HG02943 (cell line): ENCODE measurements at regions not wholly inside any gene's neighbourhood (a gene's known extent, or its start where the extent isn't known, plus 50 kb on each side); places are given as distances from the start of the nearest gene placed in this dataset.
A peak's percentile ranks its signal among the peaks of the same experiment; 100 is the strongest.

ENCODE experiments used
- ATAC-seq: cut with Tn5 transposase; IDR thresholded peaks from one replicate; pipeline ENCODE4 v1.9.1; 2021; ENCODE audit warnings: mild to moderate bottlenecking, low read depth, moderate library complexity; ENCODE audit not compliant: unreplicated experiment

DNA sequence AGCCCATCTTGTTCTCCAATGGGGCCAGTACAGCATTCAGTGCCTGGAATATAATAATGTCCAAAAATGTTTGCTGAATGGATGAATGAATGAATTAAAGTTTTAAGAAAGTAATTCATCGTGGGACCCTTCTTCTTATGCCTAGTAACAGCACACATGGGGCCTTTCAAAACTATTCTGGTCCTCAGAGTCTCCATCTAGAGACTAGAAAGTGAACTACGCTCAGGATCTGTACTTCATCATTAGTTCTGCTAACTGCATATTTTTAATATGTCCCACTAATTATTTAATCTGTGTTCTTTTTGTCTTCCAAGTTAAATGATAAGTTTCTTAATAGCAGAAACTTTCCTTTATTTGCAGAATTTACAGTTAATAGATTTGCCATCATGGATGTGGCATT, 172.5 kb downstream of the SMAD2 start:
- ATAC-seq = no peak

DNA sequence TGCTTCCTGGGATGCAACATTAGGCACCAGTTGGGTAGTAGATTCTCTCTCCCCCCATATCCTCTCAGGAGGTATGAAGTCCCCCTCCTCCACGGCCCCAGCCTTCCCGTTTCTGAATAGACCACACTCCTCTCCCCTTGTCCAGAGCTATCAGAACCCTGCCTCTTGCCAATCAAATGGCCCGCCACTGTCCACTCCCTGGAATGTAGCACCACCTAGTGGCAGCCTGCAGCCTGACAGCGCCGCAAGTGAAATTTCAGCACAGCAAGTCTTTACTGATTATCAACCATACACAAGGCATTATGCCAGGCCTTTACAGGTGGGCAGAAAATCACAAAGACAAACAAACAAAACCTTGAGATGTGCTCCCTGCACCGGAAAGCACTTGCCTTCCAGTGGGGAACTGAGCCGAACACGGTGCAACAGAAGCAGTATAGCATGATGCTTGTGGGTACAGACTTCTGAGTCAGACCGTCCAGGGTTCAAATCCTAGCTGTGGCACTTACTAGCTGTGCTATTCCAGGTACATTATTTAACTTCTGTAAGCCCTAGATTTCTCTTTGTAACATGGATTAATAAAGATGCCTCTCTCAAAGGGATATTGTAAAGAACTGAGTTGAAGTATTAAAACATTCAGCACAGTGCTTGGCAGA, 174.0 kb downstream of the SMAD2 start:
- no peak for ATAC-seq

DNA sequence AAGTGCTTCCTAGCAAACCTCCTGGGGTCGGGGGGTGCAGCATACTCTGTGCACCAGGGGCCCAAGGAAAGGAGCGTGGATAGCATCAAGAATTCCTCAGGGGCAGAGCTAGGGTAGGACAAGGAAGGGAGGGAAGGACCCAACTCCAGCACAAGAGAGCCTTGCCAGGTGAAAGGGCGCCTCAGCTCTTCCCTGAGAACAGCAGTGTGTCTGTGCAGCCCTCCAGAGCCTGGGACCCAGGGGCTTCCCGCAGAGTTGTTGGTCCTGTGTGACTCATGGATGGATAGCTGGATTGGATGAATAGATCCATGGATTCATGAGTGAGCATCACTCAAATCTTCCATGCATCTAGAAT, 175.4 kb downstream of the SMAD2 start:
- ATAC-seq = no peak

DNA sequence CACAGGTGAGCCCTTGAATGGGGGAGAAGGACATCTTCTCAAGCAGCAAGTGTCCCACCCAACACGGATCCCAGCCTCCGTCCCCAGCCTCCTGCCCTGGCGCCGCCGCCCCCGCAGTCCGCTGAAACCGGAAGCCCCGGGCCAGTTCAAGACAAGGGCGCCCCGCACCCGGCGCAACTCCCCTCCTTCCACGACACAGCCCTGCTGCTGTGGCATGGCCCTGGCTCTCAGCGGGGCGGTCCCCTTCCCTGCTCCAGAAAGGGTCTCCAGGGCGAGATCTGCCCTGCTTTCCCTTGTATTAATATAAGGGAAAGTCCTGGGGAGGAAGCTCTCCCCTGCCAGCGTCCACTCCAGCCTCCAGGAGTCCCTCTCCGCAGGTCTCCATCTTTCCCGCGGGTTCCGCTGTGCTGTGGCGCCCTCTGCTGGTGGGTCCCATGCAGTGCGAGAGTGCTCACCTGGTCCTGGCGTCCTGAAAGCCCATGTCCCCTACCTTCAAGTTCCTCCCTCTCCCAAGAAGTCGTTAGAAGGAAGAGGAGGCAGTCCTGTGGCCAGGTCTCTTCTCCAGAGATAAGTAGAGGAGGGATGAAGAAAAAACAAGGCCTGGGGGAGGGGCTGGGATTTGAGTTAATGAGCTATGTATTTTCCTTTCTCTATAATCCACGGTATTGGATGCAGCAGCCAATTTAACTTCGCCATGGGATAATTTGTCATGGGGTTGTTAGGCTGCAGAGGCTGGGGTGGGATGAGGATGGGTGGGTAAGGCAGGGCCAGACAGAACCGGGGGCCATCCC, 176.0 kb downstream of the SMAD2 start:
- no peak for ATAC-seq

DNA sequence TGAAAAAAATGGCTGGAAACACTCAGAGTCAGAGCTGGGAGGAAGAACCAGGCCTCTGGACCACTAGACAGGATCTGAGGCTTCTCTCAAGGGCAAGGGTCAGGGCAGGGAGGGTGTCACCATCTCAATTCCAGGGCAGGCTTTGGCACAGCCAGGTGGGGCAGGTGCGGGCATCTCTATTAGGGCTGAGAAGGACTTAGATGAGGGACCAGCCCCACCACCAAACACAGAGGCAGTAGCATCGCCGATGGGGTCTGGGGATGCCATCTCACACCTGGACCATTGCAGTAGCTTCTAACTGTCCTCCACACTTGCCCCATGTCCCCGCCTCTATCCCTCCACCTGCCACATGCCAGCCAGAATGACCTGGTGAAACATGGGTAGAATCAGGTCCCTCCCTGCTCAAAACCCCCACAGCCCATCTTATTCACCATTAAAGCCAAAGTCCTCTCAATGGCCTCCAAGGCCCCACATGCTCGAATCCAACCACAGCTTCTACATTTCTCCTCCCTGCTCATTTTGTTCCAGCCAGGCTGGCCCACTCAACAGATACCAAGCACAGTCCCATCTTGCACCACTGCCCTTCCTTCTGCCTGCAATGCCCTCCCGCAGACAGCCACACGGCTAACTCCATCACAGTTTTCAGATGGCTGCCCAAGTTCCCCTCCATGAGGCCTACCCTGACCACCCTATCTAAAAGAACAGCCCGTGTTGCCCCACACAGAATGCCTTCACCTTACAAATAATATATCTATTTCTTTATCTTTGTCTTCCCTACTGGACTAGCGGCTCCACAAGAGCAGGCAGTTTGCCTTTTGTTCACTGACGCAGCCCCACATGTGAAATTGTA, 177.4 kb downstream of the SMAD2 start:
- ATAC-seq = no peak

DNA sequence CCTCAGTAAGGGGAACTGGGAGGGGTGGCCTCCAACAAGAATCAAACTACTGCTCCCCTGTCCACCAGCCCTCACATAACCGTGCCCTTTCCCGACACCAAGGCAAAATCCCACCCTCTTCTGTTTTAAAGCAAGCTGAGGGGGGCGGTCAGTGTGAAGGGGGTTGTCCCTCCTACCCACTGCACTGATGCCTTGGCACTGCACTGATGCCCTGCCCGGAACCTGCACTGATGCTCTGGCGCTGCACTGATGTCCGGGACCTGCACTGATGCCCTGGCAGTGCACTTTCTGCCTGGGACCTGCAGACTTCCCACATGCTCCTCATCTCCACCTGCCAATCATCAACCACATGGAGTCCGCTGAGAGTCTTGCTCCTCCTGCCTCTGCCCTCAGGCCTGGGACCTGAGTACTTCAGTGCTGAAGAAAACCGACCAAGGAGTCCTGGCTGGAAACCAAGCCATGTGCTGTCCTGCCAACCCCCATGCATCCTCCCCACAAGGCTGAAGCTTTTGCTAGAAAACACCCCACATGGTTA, 179.5 kb downstream of the SMAD2 start:
- ATAC-seq = no peak

DNA sequence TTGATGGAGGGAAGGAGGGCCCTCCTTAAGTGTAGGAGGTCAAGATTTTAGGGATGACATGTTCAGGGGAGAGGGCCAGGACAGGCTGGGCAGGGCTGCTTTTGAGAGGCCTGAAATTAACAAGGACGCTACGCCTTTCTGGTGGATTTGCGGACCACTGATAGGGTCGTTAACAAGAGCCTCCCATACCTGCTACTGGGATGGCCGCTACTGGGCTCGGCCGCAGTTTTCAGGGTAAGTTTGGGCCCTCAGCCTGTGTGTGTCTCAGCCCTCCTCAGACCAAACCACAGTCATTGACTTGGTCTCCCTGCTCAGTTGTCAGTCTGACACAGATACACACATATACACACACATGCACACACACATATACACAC, 180.9 kb downstream of the SMAD2 start:
- ATAC-seq = no peak

DNA sequence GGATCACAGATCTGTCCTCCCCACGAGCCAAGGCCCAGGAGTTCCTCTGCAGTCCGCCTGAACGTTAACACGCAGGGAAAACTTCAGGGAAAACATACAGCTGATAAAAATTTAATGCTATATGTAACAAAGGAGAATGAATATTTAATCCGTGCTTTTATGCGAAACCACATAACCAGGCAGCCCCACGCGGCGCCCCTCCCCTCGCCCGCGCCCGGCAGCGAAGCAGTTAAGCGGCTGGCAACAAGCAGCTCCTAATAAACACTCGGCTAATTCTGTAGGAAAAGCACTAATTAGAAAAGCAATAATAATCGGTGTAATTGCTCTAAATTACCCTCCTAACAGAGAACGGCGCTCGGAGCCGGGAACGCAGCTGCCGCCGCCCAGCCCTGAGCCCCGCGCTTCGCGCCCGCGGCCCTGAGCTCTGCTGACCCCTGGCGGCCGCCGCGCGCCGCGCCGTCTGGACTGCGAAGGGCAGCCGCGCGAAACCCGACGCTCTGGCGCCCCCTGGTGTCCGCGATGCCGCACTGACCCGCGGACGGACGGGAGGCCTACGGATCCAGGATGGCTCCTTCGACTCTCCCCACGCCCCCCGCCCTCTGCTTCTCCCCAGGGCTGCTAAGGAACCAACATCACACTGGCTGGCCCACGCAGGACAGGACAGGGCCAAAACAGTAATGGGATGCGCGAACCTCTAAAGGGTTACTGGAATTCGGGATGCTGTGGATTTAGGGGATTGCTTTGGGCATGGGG, 181.4 kb downstream of the SMAD2 start:
- peak; percentile 66 for ATAC-seq

DNA sequence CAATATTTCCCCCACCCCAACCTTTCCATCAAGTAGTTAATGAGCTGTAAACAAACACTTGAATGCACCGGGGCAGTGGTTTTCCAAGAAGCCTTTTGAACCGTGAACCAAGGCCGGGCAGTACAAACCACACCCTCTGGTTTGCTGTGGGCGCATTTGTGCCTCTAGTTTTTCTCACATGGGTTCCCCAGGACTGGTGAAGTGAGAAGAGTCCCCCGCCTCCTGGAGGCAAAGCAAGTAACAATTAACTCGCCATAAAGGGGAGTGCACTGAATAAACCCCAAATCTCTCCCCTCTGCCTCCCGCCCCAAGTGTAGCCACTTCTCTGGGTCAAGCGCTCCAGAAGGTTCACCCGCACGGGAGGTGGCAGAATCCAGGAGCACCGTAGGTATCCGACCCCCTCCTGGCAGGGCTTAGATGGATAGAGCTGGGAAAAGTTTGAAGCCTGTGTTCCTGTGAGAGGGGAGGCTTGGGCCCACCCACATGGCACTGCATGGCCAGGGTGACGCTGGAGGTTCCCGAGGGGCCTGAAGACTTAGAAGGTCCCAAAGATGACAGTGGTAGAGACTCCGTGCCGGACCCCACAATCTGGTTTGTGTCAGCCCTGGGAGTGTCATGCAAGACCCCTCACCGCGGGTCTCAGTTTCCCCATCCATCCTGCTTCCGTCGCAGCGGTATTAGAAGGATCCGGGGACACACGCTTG, 182.2 kb downstream of the SMAD2 start:
- no peak for ATAC-seq

DNA sequence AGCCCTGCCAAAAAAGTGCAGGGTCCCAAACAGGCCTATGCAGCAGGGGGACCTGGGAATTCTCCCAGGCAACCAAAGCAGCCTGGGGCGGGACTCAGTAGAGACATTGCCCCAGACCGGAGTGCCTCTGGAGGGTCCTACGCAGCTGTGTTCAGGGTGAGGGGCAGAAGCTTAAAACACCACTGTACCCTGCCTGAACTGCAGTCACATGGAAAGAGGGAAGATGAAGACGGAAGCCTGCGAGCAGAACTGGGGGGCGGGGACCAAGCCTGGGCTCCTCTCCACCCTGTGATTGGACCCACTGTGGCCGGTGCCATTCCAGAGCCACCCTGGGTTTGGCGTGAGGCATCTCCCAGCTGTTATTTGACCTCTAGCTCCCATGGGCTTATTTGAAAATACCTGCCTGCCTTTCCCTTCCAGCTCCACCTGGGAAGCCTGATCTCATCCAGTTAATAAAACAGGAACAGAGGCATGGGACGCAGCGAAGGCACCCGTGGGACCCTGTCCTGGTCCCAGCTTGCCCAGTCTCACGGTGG, 183.1 kb downstream of the SMAD2 start:
- no peak for ATAC-seq

DNA sequence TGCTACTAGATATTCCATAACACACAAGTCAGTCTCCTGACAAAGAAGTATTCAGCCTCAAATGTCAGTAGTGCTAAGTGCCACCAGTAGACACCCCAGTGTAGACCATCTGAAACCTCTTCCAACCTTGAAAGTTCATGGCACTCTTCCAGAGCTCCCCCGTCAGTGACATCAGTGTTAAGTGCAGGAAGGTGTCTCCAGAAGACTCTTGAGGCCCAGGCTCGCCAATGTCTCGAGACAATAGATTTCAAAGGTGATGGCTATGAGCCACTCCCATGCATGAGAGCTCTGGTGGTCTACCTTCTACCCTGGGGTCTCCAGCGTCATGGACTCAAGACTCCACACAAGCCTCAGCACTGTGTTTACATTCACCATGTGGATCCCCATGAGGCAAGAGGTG, 183.8 kb downstream of the SMAD2 start:
- ATAC-seq = no peak

DNA sequence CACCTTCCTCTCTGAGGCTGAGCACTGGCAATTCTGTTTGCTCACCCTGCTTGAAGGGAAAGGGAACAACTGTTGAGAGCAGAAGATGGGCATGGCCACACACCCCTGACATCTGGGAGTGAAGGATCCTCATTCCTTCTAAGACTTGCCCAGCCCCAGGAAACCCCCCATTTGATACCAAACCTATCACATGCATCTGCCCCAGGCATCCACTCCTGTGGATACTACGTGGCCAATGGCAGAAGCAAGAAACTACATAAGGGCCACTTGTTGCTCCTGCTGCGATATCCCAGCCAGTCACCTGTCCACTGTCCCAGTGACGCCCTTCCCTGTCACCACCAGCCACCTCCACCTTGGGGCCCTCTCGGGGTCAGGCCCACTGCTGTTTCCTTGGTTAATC, 185.2 kb downstream of the SMAD2 start:
- no peak for ATAC-seq

DNA sequence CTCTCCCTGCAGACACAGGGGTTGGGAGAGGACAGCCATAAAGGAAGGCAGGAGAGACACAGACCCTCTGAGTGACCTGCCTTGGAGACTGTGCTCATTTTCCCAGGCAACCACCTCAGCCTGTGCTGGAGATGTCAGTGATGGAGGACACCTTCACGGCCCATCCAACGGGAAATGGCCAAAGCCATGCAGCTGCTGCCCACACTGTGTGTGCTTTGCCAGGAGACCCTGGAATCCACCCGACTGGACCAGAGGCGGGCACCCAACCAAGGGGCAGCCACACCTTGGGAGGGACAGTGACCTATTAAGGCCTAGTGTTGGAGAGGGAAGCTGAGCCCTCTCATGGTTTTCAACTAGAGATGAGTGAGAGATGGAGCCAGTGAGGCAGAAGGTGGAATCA, 192.5 kb downstream of the SMAD2 start:
- ATAC-seq = no peak

DNA sequence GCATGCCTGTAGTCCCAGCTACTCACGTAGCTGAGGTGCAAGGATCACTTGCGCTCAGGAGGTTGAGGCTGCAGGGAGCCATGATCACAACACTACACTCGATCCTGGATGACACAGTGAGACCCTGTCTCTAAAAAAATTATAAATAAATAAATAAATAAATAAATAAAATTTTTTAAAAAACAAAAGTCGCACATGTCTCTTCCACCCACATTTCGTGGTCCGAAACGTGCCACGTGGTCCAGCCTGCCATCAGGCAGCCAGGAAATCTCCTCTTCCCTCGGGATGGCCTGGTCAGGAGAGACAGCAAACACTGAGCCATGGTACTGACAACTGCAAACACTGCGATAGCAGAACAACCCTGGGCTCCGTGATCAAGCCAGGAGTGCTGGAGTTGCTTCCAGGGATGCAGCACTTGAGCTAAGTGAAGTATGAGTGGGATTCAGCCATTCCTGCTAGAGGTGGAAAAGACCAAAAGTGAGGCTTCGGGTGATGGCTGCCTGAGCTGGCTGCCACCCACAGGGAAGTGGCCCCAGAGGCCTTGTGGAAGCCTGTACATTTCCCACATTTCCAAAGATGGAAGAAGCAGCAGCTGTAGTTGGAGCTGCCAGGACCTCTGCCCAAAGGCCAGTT, 193.1 kb downstream of the SMAD2 start:
- ATAC-seq = no peak

DNA sequence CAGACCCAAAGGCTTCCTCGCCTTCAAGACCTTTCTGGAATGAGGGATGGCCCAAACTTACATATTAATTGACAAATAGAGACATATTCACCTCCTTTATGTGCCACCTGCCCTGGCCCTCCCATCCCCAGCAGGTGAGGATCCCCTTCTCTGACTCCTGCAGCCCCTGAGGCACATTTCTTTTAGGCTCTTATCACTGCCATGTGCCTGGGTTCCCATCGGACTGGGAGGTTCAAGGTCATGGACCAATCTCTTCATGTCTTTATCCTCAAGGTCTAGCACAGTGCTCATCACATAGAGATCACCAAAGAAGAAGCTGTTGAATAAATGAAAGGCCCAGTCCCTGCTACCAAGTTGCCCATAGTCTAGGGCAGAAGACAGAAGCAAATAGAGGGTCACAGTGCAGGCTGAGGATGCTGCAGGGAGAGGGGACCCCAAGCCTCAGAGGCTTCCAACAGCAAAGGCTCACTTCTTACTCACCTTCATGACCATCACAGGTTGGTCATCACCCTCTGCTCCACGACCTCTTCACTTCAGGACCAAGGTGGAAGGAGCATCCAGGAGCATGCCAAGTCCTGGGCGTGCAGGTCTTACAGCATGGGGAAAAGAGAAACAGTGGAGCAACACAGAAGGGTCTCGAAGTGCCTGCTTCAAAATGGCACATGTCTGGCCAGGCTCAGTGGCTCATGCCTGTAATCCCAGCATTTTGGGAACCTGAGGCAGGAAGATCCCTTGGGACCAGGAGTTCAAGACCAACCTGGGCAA, 193.9 kb downstream of the SMAD2 start:
- ATAC-seq = no peak

DNA sequence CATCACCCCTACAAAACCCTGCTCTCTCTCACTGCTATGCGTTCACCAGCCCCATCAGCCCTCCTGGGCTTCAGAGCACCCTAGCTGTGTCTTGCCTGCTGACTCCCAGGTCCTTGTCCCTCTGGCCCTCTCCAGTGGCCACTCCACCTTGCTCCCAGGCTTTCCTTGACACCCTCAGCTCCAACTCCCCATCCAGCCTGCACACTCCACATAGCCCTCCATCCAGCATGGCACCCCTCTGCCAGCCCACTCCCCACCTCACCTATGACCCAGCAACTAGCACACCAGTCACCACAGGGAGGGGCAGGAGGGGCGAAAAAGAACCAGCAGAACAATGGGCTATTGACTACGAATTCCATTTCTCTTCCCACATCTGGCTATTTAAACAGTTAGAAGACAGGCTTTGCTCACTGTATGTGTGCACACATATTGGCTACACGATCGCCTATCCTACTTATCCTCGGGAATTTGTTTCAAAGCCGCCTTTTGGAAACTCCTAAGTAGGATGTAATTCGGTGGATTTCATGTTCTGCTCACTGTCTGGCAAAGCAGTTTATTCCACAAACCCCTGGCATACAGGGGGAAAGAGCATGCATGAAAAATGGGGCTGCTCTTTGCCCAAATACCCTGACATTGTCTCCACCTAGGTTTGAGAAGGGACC, 195.3 kb downstream of the SMAD2 start:
- ATAC-seq = no peak

DNA sequence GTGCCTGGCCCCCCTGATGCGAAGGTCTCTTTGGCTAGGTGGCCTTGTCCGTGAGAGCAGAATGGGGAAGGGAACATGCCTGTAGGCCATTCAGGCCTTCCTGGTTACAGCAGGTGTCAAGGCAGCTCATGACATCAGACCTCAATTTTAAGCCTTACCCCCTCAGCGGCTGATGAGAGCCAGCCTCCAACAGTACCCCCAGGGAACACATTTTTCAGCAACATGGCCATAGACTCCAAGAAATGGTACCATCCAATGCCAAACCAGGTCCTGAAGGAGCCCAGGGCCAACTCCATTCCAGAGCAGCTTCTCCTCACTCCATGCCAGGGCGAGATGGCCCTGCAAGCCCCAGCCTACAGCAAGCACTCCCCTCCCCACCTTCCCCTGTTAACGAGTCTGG, 199.2 kb downstream of the SMAD2 start:
- no peak for ATAC-seq

DNA sequence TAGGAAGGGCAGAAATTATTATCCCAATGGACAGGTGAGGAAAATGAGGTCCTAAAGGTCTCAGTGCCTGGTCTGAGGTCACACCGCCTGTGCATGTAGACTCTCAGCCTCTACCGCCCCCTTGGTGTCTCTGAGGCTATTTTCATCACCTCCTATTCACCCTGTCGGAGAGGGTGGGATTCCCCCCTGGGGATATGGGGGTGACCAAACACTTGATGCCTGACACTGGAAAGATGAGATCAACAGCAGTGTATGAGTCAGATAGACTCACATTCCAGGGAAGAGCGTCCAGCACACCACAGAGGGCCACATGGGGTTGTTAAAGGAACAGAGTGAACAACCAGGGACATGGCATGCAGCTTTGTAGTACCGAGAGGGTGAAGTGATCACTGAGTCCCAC, 199.7 kb downstream of the SMAD2 start:
- ATAC-seq = no peak
